ENCODE measurements at regions not wholly inside any gene's neighbourhood (a gene's known extent, or its start where the extent isn't known, plus 50 kb on each side); places are given as distances from the start of the nearest gene placed in this dataset.

GRCh38 chr22:22042599-22043295 lies 60.2 kb upstream of the TOP3B start:
- no peak for DNase-seq (ENCODE audit: low read depth in 2 of 2, low spot score in 1 of 2)

GRCh38 chr22:22042009-22042408 lies 59.4 kb upstream of the TOP3B start:
- no peak for DNase-seq (ENCODE audit: low read depth in 2 of 2, low spot score in 1 of 2)

GRCh38 chr22:22040908-22041307 lies 58.3 kb upstream of the TOP3B start:
- DNase-seq (ENCODE audit: low read depth in 2 of 2, low spot score in 1 of 2) = no peak

GRCh38 chr22:22040472-22040871 lies 57.9 kb upstream of the TOP3B start:
- no peak for DNase-seq (ENCODE audit: low read depth in 2 of 2, low spot score in 1 of 2)

GRCh38 chr22:22039286-22040074 lies 56.9 kb upstream of the TOP3B start:
- DNase-seq (ENCODE audit: low read depth in 2 of 2, low spot score in 1 of 2) = no peak

- DNase-seq (ENCODE audit: low read depth in 2 of 2, low spot score in 1 of 2) = no peak
Observed at GRCh38 chr22:22038178-22038880, 55.7 kb upstream of the TOP3B start.

- DNase-seq (ENCODE audit: low read depth in 2 of 2, low spot score in 1 of 2) = no peak
Observed at GRCh38 chr22:22037740-22038139, 55.2 kb upstream of the TOP3B start.

GRCh38 chr22:22037229-22037628 lies 54.6 kb upstream of the TOP3B start:
- no peak for DNase-seq (ENCODE audit: low read depth in 2 of 2, low spot score in 1 of 2)

- no peak for DNase-seq (ENCODE audit: low read depth in 2 of 2, low spot score in 1 of 2)
Observed at GRCh38 chr22:22036588-22036987, 54.0 kb upstream of the TOP3B start.

GRCh38 chr22:22035771-22036314 lies 53.3 kb upstream of the TOP3B start:
- DNase-seq (ENCODE audit: low read depth in 2 of 2, low spot score in 1 of 2) = no peak

GRCh38 chr22:22035203-22035602 lies 52.6 kb upstream of the TOP3B start:
- no peak for DNase-seq (ENCODE audit: low read depth in 2 of 2, low spot score in 1 of 2)

GRCh38 chr22:22034469-22035132 lies 52.0 kb upstream of the TOP3B start:
- no peak for DNase-seq (ENCODE audit: low read depth in 2 of 2, low spot score in 1 of 2)

- DNase-seq (ENCODE audit: low read depth in 2 of 2, low spot score in 1 of 2) = no peak
Observed at GRCh38 chr22:22033803-22034468, 51.3 kb upstream of the TOP3B start.

GRCh38 chr22:22032906-22033802 lies 50.6 kb upstream of the TOP3B start:
- no peak for DNase-seq (ENCODE audit: low read depth in 2 of 2, low spot score in 1 of 2)

GRCh38 chr22:22032099-22032905 lies 49.7 kb upstream of the TOP3B start:
- no peak for DNase-seq (ENCODE audit: low read depth in 2 of 2, low spot score in 1 of 2)
